Middle frontal gyrus (tissue), 1 donor: ENCODE measurements at regions not wholly inside any gene's neighbourhood (a gene's known extent, or its start where the extent isn't known, plus 50 kb on each side); places are given as distances from the start of the nearest gene placed in this dataset.
"Not testable (repeated sequence)": the region's sequence is repeated elsewhere in the genome, so short reads cannot be mapped to it uniquely, and the experiment has no call there.

Experiments
- DNase-seq: peaks from one replicate; pipeline ENCODE4 v3.0.0-alpha.2; 2015; ENCODE audit warnings: low spot score; ENCODE audit errors: extremely low spot score

- DNase-seq = no peak
Observed at GRCh38 chr13:71214821-71215220, 652.2 kb downstream of the DACH1 start.

- DNase-seq = no peak
Observed at GRCh38 chr13:71214357-71214756, 652.6 kb downstream of the DACH1 start.

- DNase-seq = no peak
Observed at GRCh38 chr13:71213252-71213821, 653.7 kb downstream of the DACH1 start.

- no peak for DNase-seq
Observed at GRCh38 chr13:71210861-71211260, 656.1 kb downstream of the DACH1 start.

GRCh38 chr13:71209217-71209616 is 657.8 kb downstream of the DACH1 start:
- no peak for DNase-seq

GRCh38 chr13:71184583-71184982 is 682.4 kb downstream of the DACH1 start:
- DNase-seq = not testable (repeated sequence)

GRCh38 chr13:71183352-71183751 is 683.7 kb downstream of the DACH1 start:
- DNase-seq = not testable (repeated sequence)

GRCh38 chr13:71171740-71172139 is 695.3 kb downstream of the DACH1 start:
- no peak for DNase-seq

GRCh38 chr13:71169180-71169579 is 697.8 kb downstream of the DACH1 start:
- no peak for DNase-seq

- no peak for DNase-seq
Observed at GRCh38 chr13:71156550-71156949, 710.5 kb downstream of the DACH1 start.

GRCh38 chr13:71149498-71150363 is 717.3 kb downstream of the DACH1 start:
- DNase-seq = no peak

- DNase-seq = no peak
Observed at GRCh38 chr13:71149046-71149445, 718.0 kb downstream of the DACH1 start.

GRCh38 chr13:71148396-71148795 is 718.6 kb downstream of the DACH1 start:
- DNase-seq = no peak

- no peak for DNase-seq
Observed at GRCh38 chr13:71144883-71145282, 722.1 kb downstream of the DACH1 start.

GRCh38 chr13:71137101-71137500 is 729.9 kb downstream of the DACH1 start:
- DNase-seq = no peak

- no peak for DNase-seq
Observed at GRCh38 chr13:71124230-71124629, 742.8 kb downstream of the DACH1 start.

- DNase-seq = no peak
Observed at GRCh38 chr13:71118779-71119364, 748.1 kb downstream of the DACH1 start.

- no peak for DNase-seq
Observed at GRCh38 chr13:71117920-71118319, 749.1 kb downstream of the DACH1 start.

GRCh38 chr13:71115301-71115700 is 751.7 kb downstream of the DACH1 start:
- DNase-seq = no peak

- DNase-seq = no peak
Observed at GRCh38 chr13:71096421-71096820, 770.6 kb downstream of the DACH1 start.

GRCh38 chr13:71090990-71091389 is 776.0 kb downstream of the DACH1 start:
- no peak for DNase-seq

- no peak for DNase-seq
Observed at GRCh38 chr13:71089056-71089455, 777.9 kb downstream of the DACH1 start.

- no peak for DNase-seq
Observed at GRCh38 chr13:71087432-71087831, 779.6 kb downstream of the DACH1 start.
